Neural cell (in vitro differentiated cells): ENCODE measurements at regions not wholly inside any gene's neighbourhood (a gene's known extent, or its start where the extent isn't known, plus 50 kb on each side); places are given as distances from the start of the nearest gene placed in this dataset.
"Not testable (repeated sequence)": the region's sequence is repeated elsewhere in the genome, so short reads cannot be mapped to it uniquely, and the experiment has no call there.

Experiments
- H2AFZ ChIP-seq: fragments of 200-600, 300-800 bp; sonication (generic), shearing (Covaris generic); 2 replicates; pipeline ENCODE4 v1.6.0; 2014; ENCODE audit warnings: low read depth, mild to moderate bottlenecking, antibody characterized with exemption, low read length, moderate library complexity
- H3F3A ChIP-seq: fragments of 200-600 bp; shearing (Covaris generic); 2 replicates; pipeline ENCODE4 v1.6.1; 2016; ENCODE audit warnings: mild to moderate bottlenecking, moderate library complexity, mixed read lengths, antibody characterized with exemption, low read length; ENCODE audit not compliant: insufficient read depth, poor library complexity, severe bottlenecking
- H3K27ac ChIP-seq: fragments of 200-600, 300-800 bp; sonication (generic), shearing (Covaris generic); 2 replicates; pipeline ENCODE4 v1.5.1; 2014; ENCODE audit warnings: mild to moderate bottlenecking, low read length, moderate library complexity
- H3K27me3 ChIP-seq: fragments of 300-800, 200-600 bp; sonication (generic), shearing (Covaris generic); 2 replicates; pipeline ENCODE4 v1.6.0; 2014; ENCODE audit warnings: mild to moderate bottlenecking, low read depth, low read length, moderate library complexity; ENCODE audit not compliant: insufficient read depth
- H3K36me3 ChIP-seq: fragments of 300-800, 200-600 bp; sonication (generic), shearing (Covaris generic); 2 replicates; pipeline ENCODE4 v1.5.1; 2014; ENCODE audit warnings: mild to moderate bottlenecking, antibody characterized with exemption, low read length, moderate library complexity; ENCODE audit not compliant: insufficient read depth
- H3K4me2 ChIP-seq: fragments of 300-800, 200-600 bp; sonication (generic), shearing (Covaris generic); 2 replicates; pipeline ENCODE4 v1.6.0; 2014; ENCODE audit warnings: mild to moderate bottlenecking, low read length
- H3K4me3 ChIP-seq: fragments of 300-800, 200-600 bp; sonication (generic), shearing (Covaris generic); 2 replicates; pipeline ENCODE4 v1.5.1; 2014; ENCODE audit warnings: mild to moderate bottlenecking, low read length, moderate library complexity
- H3K79me2 ChIP-seq: fragments of 200-600 bp; shearing (Covaris generic); replicated peaks from 2 replicates; pipeline ENCODE4 v1.6.0; 2014; ENCODE audit warnings: mild to moderate bottlenecking, low read length, moderate library complexity; ENCODE audit not compliant: insufficient read depth
- H3K9ac ChIP-seq: fragments of 300-800, 200-600 bp; sonication (generic), shearing (Covaris generic); 2 replicates; pipeline ENCODE4 v1.6.1; 2016; ENCODE audit warnings: mild to moderate bottlenecking, low read length, mixed read lengths
- H3K9me2 ChIP-seq: fragments of 200-600 bp; shearing (Covaris generic); 2 replicates; pipeline ENCODE4 v1.6.1; 2016; ENCODE audit warnings: mild to moderate bottlenecking, low read length, mixed read lengths; ENCODE audit not compliant: insufficient read depth
- H3K9me3 ChIP-seq: fragments of 200-600, 300-800 bp; sonication (generic), shearing (Covaris generic); 2 replicates; pipeline ENCODE4 v1.6.1; 2016; ENCODE audit warnings: mild to moderate bottlenecking, mixed run types, low read length, moderate library complexity, mixed read lengths
- H4K20me1 ChIP-seq: fragments of 200-600 bp; shearing (Covaris generic); 2 replicates; pipeline ENCODE4 v1.6.1; 2016; ENCODE audit warnings: mild to moderate bottlenecking, mixed run types; ENCODE audit not compliant: insufficient read depth
- EP300 ChIP-seq: fragments of 450-650 bp; conservative IDR thresholded peaks from 2 replicates; pipeline ENCODE4 v1.6.1; 2014; ENCODE audit warnings: antibody characterized with exemption, mild to moderate bottlenecking, moderate library complexity; ENCODE audit not compliant: poor library complexity, severe bottlenecking
- EZH2 ChIP-seq: fragments of 200-600, 300-800 bp; shearing (Covaris generic), sonication (generic); IDR thresholded peaks from 2 replicates; pipeline ENCODE4 v1.6.1; 2014; ENCODE audit warnings: antibody characterized with exemption, low read length, borderline replicate concordance, mild to moderate bottlenecking; ENCODE audit not compliant: insufficient read depth, poor library complexity, severe bottlenecking
- MXI1 ChIP-seq: fragments of 450-650 bp; conservative IDR thresholded peaks from 2 replicates; pipeline ENCODE4 v1.6.1; 2014; ENCODE audit warnings: antibody characterized with exemption, mild to moderate bottlenecking; ENCODE audit not compliant: poor library complexity, severe bottlenecking
- POLR2AphosphoS5 ChIP-seq: IDR thresholded peaks from 2 replicates; pipeline ENCODE4 v1.6.1; 2012
- RAD21 ChIP-seq: fragments of 450-650 bp; conservative IDR thresholded peaks from 2 replicates; pipeline ENCODE4 v1.6.1; 2014; ENCODE audit warnings: antibody characterized with exemption, mild to moderate bottlenecking, moderate library complexity
- SMC3 ChIP-seq: fragments of 450-650 bp; conservative IDR thresholded peaks from 2 replicates; pipeline ENCODE4 v1.6.1; 2014; ENCODE audit warnings: antibody characterized with exemption, mild to moderate bottlenecking, moderate library complexity; ENCODE audit not compliant: poor library complexity
- TAF1 ChIP-seq: IDR thresholded peaks from 2 replicates; pipeline ENCODE4 v1.6.1; 2012; ENCODE audit warnings: low read depth
- TF ChIP-seq, protein P1 (sequence below): IDR thresholded peaks from 2 replicates; pipeline ENCODE4 v1.6.1; 2012; ENCODE audit warnings: borderline replicate concordance
- TF ChIP-seq, protein P2 (sequence below): fragments of 450-650 bp; IDR thresholded peaks from 2 replicates; pipeline ENCODE4 v1.5.1; 2014; ENCODE audit warnings: antibody characterized with exemption, mild to moderate bottlenecking, moderate library complexity; ENCODE audit not compliant: poor library complexity, severe bottlenecking

DNA sequence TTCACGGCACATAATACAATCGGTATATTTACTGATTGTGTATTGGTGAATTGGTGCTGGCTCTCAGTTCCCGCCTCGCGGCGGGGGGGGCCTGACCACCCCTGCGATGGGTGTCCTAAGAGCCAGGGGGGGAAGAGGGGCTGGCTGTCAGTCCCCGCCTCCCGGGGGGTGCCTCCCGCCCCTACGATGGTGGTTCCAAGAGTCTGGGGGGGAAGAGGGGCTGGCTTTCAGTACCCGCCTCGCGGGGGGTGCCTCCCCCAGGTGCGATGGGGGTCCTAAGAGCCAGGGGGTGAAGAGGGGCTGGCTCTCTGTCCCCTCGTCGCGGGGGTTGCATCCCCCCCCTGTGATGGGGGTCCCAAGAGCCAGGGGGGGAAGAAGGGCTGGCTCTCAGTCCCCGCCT is 2321.8 kb upstream of the PCDH20 start:
- Histone ChIP-seq H2AFZ (no peak overlapping the region), H3K4me3 (no peak overlapping the region), H3K27ac (no peak overlapping the region), H3K27me3 (no peaks in the 10 kb centered on the region), H3K9me3 (no peaks in the 10 kb centered on the region), H3K79me2 (no peaks in the 10 kb centered on the region), H3K4me2 (no peak overlapping the region), H3K9ac (no peak overlapping the region), H3F3A (no peaks in the 10 kb centered on the region), H4K20me1 (no peaks in the 10 kb centered on the region), H3K9me2 (no peaks in the 10 kb centered on the region), H3K36me3 (no peaks in the 10 kb centered on the region)
- TF ChIP-seq RAD21 (no peak), SMC3 (no peak), EZH2 (no peak), MXI1 (no peak), POLR2AphosphoS5 (no peak), EP300 (no peak), TAF1 (no peak)
- TF ChIP-seq, protein P1, sequence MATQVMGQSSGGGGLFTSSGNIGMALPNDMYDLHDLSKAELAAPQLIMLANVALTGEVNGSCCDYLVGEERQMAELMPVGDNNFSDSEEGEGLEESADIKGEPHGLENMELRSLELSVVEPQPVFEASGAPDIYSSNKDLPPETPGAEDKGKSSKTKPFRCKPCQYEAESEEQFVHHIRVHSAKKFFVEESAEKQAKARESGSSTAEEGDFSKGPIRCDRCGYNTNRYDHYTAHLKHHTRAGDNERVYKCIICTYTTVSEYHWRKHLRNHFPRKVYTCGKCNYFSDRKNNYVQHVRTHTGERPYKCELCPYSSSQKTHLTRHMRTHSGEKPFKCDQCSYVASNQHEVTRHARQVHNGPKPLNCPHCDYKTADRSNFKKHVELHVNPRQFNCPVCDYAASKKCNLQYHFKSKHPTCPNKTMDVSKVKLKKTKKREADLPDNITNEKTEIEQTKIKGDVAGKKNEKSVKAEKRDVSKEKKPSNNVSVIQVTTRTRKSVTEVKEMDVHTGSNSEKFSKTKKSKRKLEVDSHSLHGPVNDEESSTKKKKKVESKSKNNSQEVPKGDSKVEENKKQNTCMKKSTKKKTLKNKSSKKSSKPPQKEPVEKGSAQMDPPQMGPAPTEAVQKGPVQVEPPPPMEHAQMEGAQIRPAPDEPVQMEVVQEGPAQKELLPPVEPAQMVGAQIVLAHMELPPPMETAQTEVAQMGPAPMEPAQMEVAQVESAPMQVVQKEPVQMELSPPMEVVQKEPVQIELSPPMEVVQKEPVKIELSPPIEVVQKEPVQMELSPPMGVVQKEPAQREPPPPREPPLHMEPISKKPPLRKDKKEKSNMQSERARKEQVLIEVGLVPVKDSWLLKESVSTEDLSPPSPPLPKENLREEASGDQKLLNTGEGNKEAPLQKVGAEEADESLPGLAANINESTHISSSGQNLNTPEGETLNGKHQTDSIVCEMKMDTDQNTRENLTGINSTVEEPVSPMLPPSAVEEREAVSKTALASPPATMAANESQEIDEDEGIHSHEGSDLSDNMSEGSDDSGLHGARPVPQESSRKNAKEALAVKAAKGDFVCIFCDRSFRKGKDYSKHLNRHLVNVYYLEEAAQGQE = no peak
- TF ChIP-seq, protein P2, sequence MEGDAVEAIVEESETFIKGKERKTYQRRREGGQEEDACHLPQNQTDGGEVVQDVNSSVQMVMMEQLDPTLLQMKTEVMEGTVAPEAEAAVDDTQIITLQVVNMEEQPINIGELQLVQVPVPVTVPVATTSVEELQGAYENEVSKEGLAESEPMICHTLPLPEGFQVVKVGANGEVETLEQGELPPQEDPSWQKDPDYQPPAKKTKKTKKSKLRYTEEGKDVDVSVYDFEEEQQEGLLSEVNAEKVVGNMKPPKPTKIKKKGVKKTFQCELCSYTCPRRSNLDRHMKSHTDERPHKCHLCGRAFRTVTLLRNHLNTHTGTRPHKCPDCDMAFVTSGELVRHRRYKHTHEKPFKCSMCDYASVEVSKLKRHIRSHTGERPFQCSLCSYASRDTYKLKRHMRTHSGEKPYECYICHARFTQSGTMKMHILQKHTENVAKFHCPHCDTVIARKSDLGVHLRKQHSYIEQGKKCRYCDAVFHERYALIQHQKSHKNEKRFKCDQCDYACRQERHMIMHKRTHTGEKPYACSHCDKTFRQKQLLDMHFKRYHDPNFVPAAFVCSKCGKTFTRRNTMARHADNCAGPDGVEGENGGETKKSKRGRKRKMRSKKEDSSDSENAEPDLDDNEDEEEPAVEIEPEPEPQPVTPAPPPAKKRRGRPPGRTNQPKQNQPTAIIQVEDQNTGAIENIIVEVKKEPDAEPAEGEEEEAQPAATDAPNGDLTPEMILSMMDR = no peak

DNA sequence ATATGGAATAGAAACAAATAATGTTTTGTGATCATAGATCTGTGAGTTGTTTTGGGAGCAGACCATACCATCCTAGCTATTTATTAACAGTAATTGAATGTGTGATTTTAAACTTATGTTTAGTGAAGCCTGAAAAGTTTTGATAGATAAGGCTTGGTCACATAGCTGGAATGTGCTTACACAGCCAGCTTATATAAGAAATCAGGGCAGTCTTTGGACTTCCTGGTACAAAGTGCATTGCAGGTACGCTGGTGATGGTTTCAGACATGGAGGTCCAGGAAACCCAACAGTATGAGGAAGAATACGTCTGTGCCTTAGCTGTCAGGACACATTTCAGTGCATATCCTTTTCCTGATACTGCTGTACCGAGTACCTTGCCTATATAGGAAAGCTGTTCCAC is 2316.2 kb upstream of the PCDH20 start:
- Histone ChIP-seq H4K20me1 (no peaks in the 10 kb centered on the region), H3F3A (no peaks in the 10 kb centered on the region), H3K4me2 (no peak overlapping the region), H3K9me2 (no peaks in the 10 kb centered on the region), H3K27me3 (no peaks in the 10 kb centered on the region), H3K36me3 (no peaks in the 10 kb centered on the region), H3K9ac (no peak overlapping the region), H3K79me2 (no peaks in the 10 kb centered on the region), H2AFZ (no peak overlapping the region), H3K4me3 (no peak overlapping the region), H3K27ac (no peak overlapping the region), H3K9me3 (no peaks in the 10 kb centered on the region)
- TF ChIP-seq EP300 = no peak
- no peak for TF ChIP-seq EZH2
- TF ChIP-seq RAD21 = no peak
- TF ChIP-seq TAF1 = no peak
- TF ChIP-seq SMC3 = no peak
- TF ChIP-seq, protein P2 = no peak
- no peak for TF ChIP-seq POLR2AphosphoS5
- TF ChIP-seq, protein P1 = no peak
- TF ChIP-seq MXI1 = no peak

DNA sequence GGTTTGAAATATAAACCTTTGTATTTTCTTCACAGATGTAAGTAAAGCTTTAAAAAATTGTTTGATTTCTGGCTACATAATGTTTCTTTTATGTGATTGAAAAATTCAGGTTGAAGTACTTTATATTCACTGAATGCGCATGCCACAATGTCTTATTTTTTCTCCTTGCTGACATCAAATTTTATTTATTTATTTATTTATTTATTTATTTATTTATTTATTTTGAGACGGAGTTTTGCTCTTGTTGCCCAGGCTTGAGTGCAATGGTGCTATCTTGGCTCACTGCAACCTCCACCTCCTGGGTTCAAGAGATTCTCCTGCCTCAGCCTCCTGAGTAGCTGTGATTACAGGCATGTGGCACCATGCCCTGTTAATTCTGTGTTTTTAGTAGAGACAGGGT is 2296.5 kb upstream of the PCDH20 start:
- H3F3A ChIP-seq, H3K9me2 ChIP-seq, H3K27me3 ChIP-seq, H3K27ac ChIP-seq, H3K9me3 ChIP-seq, H3K4me3 ChIP-seq, H3K36me3 ChIP-seq, H2AFZ ChIP-seq, H3K79me2 ChIP-seq, H3K9ac ChIP-seq, H4K20me1 ChIP-seq, H3K4me2 ChIP-seq: not testable (repeated sequence)
